HCT116 (cell line): ENCODE measurements at regions not wholly inside any gene's neighbourhood (a gene's known extent, or its start where the extent isn't known, plus 50 kb on each side); places are given as distances from the start of the nearest gene placed in this dataset.

Experiments
- EGR1 ChIP-seq: IDR thresholded peaks from 2 replicates; pipeline ENCODE4 v1.6.1; 2012; ENCODE audit warnings: low read depth
- POLR2A ChIP-seq: IDR thresholded peaks from 2 replicates; pipeline ENCODE4 v1.7.0; 2011; ENCODE audit warnings: borderline replicate concordance; ENCODE audit not compliant: insufficient read depth, insufficient read length; ENCODE audit errors: extremely low read depth
- RAD21 ChIP-seq: IDR thresholded peaks from 2 replicates; pipeline ENCODE4 v1.6.1; 2012; ENCODE audit warnings: low read depth, mild to moderate bottlenecking
- REST ChIP-seq: IDR thresholded peaks from 2 replicates; pipeline ENCODE4 v1.6.1; 2012; ENCODE audit warnings: low read depth

GRCh38 chr5:77910602-77911188 lies 134.6 kb upstream of the TBCA start:
- TF ChIP-seq RAD21 (no peak), EGR1 (no peak), REST (no peak), POLR2A (no peak)
